HG02852 (cell line): ENCODE measurements at regions not wholly inside any gene's neighbourhood (a gene's known extent, or its start where the extent isn't known, plus 50 kb on each side); places are given as distances from the start of the nearest gene placed in this dataset.
"Not testable (repeated sequence)": the region's sequence is repeated elsewhere in the genome, so short reads cannot be mapped to it uniquely, and the experiment has no call there.

Experiments used
- ATAC-seq: cut with Tn5 transposase; IDR thresholded peaks from one replicate; pipeline ENCODE4 v1.9.1; 2021; ENCODE audit warnings: mild to moderate bottlenecking, moderate library complexity; ENCODE audit not compliant: unreplicated experiment

- ATAC-seq = no peak
Observed at GRCh38 chr15:100720406-100720967, 118.1 kb downstream of the ASB7 start.

DNA sequence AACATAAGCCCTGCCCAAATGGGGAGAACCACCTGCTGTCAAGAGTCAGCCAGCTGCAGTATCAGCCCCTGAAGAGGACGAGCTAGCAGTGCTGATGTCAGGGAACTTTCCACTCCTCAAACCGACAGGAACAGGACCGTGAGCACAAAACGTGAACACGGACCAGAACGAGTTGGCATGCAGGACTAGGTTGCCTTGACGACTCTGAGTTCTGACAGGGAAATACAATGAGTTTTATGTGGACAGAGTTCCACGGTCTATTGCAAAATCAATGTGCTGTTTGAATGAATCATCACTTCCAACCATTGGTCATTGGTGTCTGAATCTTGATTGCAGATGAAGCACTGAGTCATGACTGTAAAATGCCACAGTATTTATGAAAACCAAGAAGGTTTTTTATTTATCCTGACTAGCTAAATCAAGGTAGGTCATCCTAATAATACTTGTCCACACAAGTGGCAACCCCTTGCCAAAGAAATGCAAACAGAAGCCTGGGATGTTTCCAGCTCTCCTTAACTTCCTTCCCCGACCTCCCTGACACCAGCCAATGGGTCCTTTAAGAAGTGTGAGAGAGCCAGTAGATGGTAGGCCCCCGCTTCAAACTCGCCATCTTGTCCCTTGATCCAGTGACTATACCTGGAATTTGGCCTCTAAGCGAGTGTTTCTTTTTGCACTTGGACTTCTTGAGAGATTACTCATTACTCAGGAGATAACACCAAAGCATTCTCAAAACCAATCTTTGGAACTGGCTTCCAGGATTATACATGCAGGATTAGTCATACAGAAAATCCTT lies 119.6 kb downstream of the ASB7 start:
- ATAC-seq = no peak

DNA sequence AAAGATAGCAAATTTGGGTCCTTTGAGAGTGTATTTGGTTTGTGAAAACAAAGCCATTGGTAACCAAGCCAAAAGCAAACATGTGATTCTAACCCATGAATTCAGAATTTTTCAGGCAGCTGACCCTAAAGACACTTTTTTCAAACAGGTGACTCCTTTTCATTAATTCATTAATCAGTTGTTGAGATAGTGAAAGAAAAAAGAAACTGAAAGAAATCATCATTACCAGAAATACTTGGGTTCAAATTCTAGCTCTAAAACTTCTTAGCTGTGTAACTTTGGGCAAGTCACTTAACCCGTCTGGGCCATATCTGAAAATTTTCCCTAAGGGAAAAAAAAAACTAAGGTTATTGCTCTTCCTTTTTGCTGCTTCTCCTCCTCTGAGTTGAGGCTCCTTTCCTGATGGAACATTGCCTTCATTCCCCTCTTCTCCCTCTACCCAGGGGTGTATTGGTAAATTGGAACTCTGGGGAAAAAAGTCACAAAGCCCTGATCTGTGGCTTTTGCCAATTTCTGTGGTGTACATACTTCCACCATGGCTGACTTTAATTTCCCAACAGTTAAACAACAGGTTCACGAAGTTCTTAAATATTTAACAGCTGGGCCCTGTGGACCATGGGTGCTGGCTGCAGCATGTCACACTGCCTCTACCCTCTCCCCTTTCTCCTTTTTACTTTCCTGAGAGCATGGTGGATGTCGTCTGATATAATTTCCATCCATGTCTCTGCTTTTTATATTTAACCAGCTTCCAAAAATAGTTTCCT lies 120.3 kb downstream of the ASB7 start:
- ATAC-seq = no peak

DNA sequence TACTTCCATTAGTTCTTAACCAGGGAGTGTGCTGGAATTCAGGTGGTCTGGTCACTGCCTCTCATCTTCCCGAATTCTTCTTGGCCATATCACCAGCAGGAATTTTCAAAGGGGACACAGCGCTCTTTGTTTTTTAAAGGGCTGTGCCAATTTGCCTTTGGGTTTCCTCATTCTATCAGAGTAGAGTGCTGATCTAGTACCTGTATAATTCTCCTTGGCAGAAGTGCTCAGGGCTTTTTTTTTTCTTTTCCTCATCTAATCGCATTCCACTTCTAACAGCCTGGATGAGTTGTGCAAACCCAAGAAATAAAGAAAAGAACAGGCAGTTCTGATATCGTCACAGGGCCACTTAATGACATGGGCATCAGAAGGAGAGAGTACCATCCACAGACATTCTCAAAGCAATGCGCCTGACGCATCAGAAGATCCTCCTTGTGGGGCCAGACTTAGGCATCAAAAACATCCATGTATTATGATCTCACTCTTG lies 121.0 kb downstream of the ASB7 start:
- ATAC-seq = no peak

- ATAC-seq = no peak
Observed at GRCh38 chr15:100725121-100726069, 123.0 kb downstream of the ASB7 start.

- ATAC-seq = no peak
Observed at GRCh38 chr15:100726070-100726420, 123.7 kb downstream of the ASB7 start.

DNA sequence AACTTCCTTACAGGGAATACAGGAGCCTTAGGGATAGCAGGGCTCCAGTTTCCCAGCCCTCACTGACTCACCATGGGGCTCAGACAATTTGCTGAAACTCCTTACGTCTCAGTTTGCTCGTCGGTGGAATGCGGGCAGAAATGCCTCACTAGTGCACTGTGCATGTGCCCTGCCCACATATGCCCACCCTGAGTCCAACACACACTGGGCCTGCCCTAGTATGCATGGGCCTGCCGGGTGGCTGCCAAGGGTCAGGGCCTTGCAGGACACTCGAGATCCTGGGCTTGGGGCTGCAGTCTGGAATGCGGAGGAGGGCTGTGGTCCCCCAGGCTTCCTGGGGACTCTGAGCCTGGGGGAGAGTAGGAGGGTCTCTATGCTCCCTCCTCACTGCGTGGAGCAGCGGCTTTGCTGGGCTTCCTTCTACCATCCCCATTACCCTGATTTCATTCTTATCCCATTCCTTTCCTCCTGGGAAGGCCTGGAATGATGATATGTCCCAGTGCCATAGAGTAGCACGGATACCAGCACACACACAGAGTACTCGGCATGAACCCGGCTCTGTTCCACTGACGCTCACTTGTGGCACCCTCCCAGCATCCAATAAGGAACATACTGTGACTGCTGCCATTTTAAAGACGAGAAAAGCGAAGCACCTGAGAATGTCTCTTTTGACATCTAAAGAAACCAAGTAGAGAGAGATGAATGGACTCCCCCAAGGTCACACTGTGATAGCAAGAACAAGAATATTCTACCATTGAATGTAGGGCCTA lies 124.2 kb downstream of the ASB7 start:
- no peak for ATAC-seq

DNA sequence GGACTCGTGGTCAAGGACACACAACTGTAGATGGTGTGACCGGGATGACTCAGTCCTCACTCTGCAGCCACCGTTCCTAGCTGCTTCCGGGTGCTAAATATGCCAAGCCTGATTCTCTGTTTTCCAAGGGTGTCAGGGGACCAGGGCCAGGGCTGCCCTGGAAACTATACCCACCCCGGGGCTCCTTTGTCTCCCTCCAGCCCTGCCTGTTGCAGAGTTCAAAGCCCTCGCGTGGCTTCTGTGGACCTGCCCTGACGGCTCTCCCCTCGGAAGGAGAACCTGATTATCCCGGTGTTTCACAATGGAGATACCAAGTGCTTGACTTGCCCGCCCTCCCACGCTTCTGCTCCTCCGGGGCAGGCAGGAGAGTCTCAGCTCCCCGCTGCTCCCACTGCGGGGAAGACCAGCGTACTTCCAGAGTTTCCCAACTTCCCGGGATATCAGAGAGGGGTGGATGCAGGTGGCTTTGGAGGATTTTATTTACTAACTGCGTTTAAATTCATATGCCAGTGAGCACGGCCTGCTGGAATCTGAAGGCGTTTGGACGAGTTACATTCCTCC lies 125.0 kb downstream of the ASB7 start:
- ATAC-seq = no peak

GRCh38 chr15:100728371-100729201 lies 126.2 kb downstream of the ASB7 start:
- ATAC-seq = no peak

GRCh38 chr15:100729461-100729860 lies 127.1 kb downstream of the ASB7 start:
- no peak for ATAC-seq

- no peak for ATAC-seq
Observed at GRCh38 chr15:100730129-100730528, 127.7 kb downstream of the ASB7 start.

- ATAC-seq = no peak
Observed at GRCh38 chr15:100730655-100731266, 128.4 kb downstream of the ASB7 start.

DNA sequence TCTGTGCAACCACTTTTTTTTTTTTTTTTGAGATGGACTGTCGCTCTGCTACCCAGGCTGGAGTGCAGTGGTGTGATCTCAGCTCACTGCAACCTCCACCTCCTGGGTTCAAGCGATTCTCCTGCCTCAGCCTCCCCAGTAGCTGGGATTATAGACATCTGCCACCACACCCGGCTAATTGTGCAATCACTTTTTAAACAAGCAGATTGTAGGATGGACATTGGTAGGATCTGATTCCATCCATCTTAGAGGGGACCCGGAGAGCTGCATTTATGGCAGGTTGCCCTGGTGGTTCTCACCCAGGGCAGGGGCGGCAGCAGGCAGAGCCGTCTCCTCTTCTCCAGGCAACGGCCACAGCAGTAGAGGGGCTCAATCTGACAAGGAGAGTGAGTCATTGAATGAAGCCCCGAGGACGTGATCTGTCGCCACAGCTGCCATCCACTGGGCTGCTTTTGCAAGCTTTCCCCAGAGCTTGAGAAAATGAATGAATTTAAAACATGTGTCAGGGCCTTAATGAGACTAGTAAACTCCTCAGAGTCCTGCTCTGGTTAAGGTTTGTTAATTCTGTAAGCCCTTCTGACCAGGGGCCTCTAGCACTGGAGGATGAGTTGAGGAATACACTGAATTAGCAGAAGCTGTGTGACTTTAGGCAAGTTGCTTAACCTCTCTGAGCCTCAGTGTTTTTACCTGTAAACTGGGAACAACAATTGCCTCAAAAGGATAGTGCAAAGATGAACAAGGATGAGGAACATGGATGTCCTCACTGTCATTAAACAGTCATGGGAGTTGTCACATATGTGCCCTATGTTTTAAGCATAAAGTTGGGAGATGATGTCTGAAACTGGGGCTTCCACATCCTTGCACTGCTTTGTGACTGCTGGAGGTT lies 129.1 kb downstream of the ASB7 start:
- no peak for ATAC-seq

GRCh38 chr15:100732211-100733055 lies 130.0 kb downstream of the ASB7 start:
- no peak for ATAC-seq

DNA sequence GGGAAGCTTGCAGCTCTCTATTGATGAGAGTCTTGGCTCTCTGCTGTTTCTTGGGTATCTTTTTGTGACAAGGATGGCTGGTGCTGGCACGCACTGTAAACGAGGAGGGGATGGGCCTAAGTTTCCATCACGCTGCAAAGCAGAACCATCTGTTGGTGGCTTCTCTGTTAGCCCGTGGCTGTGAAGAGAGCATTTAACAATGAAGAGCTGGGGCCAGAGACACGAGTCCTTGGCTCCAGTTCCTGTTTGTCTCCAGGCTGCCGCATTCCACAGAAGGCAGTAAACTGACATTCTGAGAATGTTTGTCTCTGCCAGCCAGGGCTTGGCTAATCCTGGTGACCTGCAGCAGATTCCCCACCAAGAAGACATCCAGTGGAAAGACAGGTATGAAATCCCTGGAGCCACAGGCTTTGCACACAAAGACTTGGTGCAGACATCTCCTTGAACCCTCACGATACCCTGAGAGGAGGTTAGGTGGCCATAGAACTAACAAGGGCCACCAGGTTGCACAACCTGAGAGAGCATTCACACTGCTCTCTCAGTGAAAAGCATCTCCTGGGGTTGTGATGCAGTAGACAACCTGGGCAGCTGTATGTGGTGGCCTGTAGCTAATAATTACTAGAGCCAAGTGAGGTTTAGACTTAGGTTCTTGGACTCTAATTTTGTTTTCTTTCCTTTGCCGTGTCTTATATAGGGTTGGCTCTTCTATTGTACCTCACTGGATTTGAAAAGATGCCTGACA lies 130.9 kb downstream of the ASB7 start:
- no peak for ATAC-seq

GRCh38 chr15:100733843-100734185 lies 131.4 kb downstream of the ASB7 start:
- ATAC-seq = not testable (repeated sequence)
